Keratinocyte (primary cell): ENCODE measurements at regions not wholly inside any gene's neighbourhood (a gene's known extent, or its start where the extent isn't known, plus 50 kb on each side); places are given as distances from the start of the nearest gene placed in this dataset.

Experiments
- CTCF ChIP-seq, 3 experiments: IDR thresholded peaks in 1 of 3; conservative IDR thresholded peaks in 1 of 3; optimal IDR thresholded peaks in 1 of 3; 2 replicates in 2 of 3; 3 replicates in 1 of 3; pipeline versions ENCODE3 to v1.5.1; 2011; ENCODE audit warnings: low read length in 3 of 3, mild to moderate bottlenecking in 3 of 3, moderate library complexity in 2 of 3, control low read depth in 1 of 3, inconsistent platforms in 1 of 3; ENCODE audit not compliant: insufficient read depth in 2 of 3; ENCODE audit errors: extremely low read depth in 1 of 3
- EZH2 ChIP-seq: IDR thresholded peaks from one replicate; pipeline ENCODE4 v1.6.1; 2012; ENCODE audit warnings: inconsistent platforms, mild to moderate bottlenecking, low read length, moderate library complexity

GRCh38 chr3:117625174-117625573 lies 915.6 kb downstream of the TUSC7 start:
- TF ChIP-seq CTCF (optimal IDR thresholded peaks at IDR 0.05 in 1 of 3, IDR thresholded peaks at IDR 0.05 in 1 of 3, conservative IDR thresholded peaks at IDR 0.05 in 1 of 3; ENCODE audit: extremely low read depth in 1 of 3, insufficient read depth in 2 of 3, low read length in 3 of 3) (no peak), EZH2 (no peak)
